CD4-positive, alpha-beta T cell treated with Interleukin-4 for 4 hours (primary cell): ENCODE measurements at regions not wholly inside any gene's neighbourhood (a gene's known extent, or its start where the extent isn't known, plus 50 kb on each side); places are given as distances from the start of the nearest gene placed in this dataset.

Source experiments
- DNase-seq: peaks from one replicate; pipeline ENCODE4 v3.0.0-alpha.2; 2020

DNA sequence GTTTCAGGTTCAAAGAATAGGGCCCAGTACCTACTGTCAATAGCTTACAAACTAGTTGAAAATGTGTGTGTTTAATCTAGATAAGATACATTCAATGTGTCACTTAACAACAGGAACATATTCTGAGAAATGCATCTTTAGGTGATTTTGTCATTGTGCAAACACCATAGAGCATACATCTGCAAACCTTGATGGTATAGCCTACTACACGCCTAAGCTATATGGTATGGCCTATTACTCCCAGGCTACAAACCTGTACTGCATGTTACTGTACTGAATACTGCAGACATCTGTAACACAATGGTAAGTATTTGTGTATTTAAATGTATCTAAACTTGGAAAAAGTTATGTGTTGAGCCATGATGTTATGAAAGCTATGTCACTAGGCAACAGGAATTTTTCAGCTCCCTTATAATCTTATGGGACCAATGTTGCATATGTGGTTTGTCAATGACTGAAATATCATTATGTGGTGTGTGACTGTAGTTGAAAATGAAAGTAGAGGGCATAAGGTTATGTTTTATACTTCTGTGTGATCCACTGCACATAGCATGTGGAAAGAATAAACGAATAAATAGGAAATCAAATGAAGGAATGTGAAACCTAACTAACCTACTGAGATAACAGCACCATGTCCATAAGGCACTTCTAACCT is 129.0 kb upstream of the CAMK1G start:
- no peak for DNase-seq

DNA sequence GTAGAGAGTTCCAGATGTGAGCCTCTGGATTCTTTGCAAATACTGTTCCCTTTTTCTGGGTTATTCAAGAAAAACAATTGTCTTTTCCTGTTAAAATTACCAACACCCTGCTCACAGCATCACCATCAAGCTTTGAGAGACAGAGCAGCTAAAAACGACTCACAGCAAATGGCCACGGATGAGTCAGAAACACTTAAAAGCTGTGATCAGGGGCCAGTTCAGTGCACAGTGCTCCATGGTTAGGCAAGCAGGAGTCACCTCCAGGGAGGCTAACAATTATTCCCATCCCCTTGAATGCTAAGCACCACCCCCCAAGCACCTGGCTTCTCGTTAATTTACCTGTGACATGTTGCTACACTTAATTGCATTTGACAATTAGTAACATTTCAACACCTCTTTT is 128.4 kb upstream of the CAMK1G start:
- no peak for DNase-seq

DNA sequence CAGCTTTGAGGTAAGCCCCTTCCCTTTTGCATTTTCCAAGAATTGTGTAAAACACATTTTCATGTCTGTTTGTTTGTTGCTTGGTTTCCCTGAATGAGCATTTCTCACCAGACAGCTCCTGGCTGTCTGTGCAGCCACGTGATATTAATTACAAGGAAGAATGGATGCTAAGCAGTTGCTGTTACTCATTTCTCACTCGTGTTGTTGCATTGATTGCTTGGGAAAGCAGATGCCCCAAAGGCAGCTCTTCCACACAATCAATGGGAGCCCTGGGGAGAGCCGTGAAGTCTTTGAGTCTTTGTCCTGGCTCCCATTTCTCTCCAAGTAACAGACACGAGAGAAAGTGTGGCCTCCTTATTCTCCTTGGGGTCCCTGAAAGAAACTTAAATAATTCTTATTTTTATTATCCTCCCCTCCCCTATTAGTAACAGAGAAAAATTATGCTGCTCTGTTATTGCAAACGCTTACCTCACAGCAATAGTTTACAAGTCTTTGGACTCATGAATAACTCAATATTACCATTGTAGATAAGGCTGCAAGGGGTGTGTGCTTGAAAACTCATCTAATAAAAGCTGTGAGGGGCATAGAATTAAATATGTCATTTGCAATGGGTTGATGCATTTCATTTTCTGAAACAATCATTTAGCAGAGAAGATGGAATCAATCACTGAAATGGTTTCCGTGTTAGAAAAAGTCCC is 127.7 kb upstream of the CAMK1G start:
- DNase-seq, result no peak

DNA sequence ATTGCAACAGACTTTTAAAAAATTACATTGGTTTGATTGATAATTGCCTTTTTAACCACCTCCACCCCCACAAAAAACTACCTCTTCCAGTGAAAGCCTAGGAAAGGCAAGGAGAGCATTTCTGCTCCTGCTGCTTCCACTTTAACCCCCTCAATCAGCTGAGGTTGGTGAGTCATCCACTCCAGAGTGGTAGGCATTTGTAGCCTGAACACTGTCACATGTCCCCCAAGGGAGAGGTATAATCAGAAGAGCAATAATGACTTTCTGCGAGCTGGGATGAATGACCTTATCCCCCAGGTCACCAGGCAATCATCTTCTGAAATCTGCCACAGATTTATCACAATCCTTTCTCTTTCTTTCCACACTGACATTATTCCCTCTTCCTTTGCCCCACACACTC is 126.6 kb upstream of the CAMK1G start:
- no peak for DNase-seq

DNA sequence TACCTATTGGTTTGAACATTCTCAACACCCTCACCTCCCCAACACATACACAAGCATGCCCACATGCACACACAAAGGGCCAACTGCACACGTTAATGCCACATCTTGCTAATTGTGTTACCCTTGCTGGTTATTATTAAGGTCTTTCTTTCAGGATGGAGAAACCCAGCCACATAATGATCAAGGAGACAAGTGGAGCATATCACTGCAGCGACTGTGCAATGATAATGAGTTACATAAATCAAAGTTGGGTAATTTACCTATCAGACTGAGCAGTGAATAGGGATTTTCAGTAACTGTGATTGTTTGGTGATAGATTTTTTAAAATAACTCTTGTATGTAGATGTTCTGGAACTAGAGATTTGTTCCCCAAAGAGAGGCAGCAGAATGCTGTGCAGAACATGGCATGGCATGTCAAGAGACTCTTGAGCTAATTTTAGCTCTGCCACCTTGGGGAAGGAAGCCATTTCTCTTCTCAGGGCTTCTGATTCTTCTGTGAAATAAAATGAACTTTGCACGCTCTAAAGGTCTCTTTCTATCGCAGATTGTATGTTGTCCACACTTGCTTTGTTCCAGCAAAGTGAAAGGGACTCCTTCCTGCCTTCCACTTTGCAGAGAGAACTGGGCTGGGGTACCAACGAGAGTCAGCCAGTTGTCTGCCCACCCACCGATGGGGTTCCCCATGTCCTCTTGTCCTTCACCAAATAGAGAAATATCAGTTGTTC is 126.0 kb upstream of the CAMK1G start:
- no peak for DNase-seq

DNA sequence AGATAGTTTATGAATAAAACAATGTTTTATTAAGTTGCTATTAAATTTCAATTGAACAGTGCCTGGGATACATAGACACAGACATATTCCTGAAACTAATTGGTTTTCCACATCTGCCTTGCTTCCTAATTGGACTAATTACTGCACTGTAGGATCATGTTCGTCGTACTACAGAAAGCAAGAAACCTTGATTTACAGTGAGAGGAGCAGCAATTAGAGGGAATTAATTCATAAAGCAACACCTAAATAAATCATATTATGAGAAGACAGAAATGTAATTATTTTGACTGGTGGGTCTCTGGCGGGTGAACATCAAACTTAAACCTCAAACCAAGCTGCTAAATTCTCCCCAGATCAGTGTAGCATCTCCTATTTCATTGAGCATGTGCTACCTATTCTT is 124.6 kb upstream of the CAMK1G start:
- no peak for DNase-seq

DNA sequence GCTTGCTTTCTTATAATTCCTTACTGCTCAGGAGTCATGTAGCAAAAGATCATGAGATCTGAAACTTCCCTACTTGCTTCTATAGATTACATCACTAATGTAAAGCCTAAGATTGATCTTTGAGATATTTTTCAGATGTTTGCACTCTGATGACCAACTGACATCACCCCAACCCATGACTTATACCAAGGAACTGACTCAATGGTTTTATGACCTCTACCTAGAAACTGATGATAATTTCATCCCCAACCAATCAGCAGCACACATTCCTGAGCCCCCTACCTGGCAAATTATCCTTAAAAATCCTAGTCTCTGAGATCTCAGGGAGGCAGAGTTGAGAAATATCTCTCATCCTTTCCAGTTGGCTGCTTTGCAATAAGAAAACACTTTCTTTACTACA is 122.3 kb upstream of the CAMK1G start:
- no peak for DNase-seq

DNA sequence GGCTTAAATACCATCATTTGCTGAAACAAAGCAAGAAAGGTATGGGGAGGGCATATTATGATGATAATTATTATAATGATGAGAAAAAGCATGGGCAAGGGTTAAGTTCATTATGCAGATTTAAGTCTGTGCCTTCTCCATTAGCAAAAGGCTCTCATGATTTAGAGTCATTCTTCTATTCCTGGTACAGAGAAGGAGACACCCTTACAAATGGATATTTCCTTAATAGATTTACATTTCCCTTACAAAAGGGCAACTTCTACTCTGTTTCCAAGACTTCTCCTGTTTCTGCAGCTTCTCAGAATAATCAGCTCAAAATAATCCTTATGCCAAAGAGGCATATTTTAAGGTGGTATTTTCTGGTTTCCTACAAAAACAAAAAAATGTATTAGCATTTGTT is 121.1 kb upstream of the CAMK1G start:
- no peak for DNase-seq

DNA sequence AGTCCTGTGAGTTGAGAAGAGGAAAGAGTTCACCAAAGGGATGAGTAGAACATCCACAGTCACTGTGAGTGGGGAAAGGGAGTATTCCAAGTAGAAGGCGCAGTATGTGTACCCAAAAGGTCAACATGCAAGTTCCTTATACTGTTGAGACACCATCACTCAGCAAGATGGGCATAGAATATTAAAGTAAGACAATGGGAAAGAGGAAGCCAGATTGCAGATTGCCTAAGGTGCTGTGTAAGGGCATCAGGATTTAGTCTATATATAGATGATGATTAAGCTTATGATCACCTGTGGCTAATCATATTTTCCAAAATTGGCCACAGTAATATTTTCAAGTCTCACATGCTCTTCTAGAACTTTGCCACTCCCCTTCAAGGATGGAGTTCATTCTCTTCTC is 120.1 kb upstream of the CAMK1G start:
- no peak for DNase-seq

DNA sequence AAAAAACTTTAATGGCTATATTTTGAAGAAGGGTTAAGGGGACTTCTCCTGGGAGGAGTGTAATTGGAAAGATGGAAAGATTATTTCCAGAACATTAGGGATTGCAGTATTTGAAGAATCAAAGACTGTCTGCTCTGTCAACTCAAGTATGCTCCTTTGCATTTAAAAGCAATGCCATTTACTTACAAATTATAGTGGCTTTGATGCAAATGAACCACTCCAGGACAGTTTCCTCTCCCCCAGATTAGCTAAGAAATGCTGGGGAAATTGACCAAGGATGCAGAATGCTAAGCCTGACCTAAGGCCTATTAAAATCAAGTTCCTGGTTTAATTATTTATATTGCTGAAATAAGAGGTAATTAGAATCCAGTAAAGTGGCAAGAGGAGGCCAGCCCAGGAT is 110.5 kb upstream of the CAMK1G start:
- no peak for DNase-seq

DNA sequence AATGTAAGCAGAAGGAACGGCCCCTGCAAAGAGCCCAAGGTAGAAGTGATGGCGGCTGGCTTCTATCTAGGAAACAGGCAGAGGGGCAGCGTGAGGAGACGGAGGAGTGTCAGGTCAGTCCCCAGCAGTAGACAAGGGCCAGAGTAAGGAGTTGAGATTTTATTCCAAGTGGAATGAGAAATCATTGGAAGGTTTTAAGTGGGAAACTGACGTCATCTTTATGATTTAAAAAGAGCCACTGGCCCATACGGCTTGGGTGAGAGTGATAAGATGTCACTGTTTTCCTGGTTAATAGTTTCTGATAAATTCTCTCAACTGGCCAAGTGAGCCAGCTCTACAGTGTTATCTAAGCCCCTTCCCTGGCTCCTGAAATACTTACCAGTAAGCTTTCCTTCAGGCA is 103.2 kb upstream of the CAMK1G start:
- DNase-seq, result no peak

DNA sequence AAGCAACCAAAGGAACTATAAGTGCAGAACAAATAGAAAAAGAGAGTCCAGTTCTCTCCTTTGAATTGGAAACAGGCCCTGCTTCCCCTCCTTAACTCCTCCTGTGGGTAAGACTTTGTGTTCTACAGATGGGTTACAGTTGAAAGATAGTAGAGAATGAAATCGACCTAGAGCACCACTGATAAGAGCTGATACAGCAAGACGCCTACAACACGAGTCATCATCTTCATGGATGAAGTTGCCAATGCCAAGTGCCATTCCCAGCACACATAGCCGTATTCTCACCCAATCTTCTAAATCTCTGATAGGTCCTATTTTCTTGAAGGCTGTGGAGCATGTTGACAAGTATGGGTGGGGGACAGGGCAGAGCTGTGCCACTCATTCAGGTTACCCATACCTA is 99.8 kb upstream of the CAMK1G start:
- DNase-seq, result no peak

DNA sequence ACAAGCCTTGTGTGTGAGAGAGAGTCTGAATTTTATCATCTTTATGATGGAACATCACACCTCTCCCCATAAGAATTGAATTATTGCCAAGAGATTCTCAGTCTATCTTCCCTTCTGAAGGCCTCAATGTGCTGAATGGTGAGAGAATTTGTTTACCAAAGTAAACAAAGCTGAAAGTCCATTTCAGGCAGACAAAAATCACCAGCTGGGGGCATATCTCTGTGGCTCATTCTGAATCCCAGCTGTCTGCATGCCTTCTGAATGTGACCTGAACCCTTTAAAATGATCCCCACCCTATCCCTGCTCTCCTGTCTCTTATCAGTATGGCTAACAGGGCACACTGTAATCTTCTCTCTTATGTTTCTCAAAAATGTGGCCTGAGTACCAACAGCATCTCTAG is 99.1 kb upstream of the CAMK1G start:
- no peak for DNase-seq

DNA sequence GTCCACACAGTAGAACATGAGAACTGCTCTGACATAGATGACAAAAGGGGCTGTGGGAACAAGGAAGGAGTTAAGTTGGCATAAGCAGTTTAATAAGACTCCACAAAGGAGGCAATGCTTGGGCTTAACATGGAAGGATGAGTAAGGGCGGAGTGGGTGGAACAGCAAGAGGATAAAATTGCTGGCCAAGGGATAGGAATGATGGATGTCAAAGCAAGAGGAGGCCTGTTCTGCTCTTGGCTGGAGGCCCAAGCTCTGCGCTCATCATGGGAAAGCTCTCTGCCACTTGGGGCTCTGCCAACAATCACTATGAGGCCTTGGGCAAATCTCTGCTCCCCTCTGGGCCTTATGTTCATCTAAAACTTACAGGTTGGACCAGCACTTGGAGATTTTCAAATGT is 98.3 kb upstream of the CAMK1G start:
- DNase-seq, result no peak

DNA sequence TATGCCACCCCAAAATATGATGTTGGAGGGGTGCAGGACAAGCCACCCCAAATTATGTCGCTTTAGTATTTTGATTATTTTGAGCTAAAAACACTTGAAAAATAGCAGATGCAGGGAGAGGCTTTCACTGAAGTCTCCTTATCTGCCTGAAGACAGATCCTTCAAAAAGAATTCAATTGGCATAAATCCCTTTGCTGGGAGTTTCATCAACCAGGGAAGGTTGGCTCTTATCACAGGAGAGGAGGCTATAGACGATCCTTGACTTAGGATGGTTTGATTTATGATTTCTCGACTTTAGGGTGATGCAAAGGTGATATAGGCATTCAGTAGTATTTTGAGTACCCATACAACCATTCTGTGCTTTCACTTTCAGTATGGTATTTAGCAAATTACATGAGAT is 97.8 kb upstream of the CAMK1G start:
- DNase-seq, result no peak

DNA sequence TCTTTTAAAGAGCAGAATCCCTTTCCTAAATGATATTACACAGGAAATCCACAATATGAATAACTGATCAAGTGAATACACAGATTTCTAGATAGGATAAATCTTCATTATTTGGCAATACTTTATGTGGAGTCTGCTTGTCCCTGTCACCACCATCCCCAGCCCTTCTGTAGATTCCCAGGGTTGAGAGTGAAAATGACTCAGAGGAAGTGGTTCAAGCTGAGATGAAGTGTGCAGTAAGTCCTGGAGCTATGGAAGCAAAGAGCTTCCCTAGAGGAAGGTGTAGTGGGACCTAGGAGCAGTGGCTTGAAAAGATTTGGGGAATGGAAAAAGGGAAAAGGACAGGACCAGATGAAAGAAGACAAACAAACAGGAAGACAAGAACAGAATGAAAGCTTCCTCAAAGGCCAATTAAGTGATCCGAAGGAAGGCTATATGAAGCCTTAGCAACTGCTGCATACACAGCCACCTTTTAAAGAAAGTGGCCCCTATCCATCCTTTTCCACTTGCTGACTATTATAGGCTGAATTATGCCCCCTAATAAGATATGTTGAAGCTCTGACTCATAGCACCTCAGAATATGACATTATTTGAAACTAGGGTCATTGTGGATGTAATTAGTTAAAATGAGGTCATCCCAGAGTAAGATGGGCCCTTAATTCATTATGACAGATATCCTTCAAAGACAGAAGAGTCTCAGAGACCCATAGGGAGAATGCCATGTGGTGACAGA is 96.5 kb upstream of the CAMK1G start:
- no peak for DNase-seq

DNA sequence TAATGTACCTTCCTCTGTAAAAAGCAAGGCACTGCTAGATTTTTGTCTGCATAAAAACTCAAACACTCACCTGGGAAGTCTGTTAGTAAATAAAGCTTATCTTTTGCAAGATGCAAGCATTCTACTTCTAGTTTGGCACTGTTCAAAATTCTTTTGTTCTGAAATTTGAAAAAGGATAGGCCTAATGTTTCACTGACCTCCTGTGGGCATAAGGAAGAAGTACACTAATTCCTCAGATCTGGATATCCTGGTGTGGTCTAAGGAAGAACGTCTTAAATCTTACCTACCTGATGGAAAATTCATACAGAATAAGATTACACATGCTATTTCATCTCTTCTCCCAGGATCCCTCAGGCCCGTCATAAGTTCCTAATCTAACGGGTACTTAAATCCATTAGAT is 93.5 kb upstream of the CAMK1G start:
- no peak for DNase-seq

DNA sequence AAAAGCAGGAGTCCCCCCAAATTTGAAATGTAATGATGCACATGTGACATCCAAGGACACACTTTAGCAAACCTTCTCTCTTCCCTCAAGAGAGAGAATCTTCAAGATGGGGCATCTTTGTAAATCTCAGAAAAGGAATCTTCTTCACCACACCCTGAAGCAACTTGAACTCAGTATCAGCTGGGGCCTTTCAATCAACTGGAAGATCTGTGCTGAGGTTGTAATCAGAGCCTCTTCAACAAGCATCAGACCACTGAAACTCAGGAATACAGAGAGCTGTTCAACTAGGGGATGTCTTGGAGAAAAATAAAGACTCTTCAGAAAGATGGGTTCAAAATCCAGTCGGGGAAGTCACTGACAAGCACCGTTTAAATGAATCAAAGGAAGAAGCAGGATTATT is 92.5 kb upstream of the CAMK1G start:
- no peak for DNase-seq

DNA sequence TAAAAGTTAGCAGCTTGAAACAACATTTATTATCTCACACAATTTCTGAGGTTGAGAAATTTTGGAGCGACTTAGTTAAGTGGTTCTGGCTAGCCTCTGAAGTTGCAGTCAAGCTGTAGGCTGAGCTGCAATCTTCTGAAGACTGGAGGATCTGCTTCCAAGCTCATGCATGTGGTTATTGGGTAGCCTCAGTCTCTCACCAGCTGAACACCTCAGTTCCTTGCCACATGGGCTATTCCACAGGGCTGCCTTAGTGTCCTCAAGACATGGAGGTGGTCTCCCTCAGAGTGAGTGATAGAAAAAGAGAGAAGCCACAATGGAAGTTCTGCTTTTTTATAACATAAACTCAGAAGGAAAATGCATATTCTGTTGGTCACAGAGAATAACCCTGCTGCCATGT is 92.0 kb upstream of the CAMK1G start:
- DNase-seq, result no peak

DNA sequence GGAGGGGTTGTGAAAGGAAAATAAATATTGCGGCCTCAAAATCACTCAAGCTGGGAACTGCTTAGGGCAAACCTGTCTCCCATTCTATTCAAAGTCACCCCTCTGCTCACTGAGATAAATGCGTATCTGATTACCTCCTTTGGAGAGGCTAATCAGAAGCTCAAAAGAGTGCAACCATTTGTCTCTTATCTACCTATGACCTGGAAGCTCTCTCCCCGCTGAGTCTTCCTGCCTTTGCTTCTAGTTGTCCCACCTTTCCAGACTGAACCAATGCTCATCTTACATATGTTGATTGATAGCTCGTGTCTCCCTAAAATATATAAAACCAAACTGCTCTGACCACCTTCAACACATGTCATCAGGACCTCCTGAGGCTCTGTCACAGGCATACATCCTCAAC is 91.6 kb upstream of the CAMK1G start:
- DNase-seq, result no peak

DNA sequence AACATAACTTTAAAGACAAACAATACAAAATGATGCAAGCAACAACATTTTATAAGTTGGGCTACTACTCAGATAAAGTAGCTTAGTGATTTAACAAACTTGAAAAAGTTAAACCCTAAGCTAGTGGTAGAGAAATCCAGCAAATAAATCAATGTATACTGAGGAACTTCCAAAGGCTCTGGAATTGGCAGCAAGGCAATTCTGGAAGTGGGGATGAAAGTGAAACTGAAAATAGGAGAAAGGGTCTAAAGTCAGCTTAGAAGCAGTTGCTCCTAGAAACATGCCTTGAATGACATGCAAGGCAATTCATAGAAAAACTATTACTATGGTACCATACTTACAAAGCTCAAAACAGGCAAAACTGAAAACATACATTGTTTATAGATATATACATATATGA is 90.0 kb upstream of the CAMK1G start:
- no peak for DNase-seq

DNA sequence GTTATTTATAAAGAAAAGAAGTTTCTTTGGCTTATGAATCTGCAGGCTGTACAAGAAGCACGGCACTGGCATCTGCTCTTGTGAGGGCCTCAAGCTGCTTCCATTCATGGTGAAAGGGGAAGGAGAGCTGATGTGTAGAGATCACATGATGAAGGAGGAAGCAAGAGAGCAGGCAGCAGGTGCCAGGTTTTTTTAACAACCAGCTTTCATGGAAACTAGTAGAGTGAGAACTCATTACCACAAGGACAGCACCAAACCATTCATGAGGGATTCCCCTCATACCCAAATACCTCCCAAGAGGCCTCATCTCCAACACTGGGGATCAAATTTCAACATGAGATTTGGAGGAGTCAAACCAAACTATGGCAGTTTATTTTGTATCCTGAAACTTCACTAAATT is 85.8 kb upstream of the CAMK1G start:
- no peak for DNase-seq

DNA sequence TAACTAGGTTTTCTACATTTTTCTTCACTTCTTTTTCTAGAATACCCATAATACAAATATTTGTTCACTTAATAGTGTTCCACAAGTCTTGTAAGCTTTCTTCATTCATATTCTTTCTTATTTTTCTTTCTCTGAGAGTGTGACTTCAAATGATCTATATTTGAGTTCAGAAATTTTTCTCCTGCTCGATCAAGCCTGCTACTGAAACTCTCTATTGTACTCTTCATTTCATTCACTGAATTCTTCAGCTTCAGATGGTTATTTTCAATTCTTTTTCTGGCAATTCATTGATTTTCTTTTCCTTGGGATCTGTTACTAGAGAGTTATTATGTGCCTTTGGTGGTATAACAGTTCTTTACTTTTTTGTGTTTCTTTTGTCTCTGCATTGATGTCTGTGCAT is 82.5 kb upstream of the CAMK1G start:
- DNase-seq, result no peak

DNA sequence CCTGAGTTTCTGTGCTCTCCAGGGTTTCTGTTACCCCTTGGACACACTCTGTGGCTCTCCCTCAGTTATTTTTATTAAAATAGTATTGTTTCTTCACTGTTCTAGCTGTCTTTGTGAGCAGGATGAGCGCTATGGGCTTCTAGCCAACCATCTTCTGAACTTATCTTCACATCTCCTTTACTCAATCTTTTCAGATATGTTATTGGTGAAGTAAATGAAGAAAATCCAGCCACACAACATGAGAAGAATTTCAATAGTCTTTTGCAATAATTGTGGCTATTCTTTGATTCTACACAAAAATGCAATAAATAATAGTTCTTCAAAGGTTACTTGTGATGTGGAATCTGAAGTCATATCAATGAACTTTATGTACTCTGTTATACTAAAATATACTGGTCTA is 80.3 kb upstream of the CAMK1G start:
- DNase-seq, result no peak
